ENCODE measurements at regions not wholly inside any gene's neighbourhood (a gene's known extent, or its start where the extent isn't known, plus 50 kb on each side); places are given as distances from the start of the nearest gene placed in this dataset.

DNA sequence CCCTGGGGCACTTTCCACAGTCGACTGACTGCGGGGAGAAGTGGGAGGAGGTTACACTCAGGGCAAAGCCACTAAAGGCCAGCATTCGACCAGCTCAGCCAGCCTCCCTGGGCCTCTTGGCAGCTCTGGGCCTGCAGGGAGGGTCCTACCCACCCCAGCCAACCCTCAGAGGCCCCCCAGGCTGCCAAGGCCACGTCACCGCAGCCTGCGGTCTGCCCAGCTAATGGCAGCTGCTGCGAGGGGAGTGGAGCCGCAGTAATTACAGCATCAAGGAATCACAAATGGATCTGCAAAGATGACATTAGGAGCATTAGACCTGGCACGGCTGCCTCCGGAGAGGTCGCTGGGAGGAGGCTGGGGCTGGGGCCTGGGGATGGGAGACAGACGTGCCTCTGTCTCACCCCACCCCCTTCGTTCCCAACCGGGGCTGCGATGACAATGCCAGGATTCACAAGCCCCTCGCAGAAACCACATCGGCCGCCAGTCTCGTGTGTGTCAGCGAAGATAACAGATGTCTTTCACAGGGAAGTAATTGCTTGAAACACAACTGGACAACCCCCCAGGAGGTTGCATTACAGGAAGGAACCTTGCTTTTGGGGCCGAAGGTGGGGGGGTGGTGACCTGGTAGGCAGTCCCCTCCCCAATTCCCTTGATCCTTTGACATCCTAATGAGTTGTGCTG lies 367.6 kb downstream of the BCOR start:
- DNase-seq = no peak
- Histone ChIP-seq H3K4me1 (peaks cover 4% of the 10 kb centered on the region), H3K4me3 (no peak overlapping the region), H3K36me3 (no peaks in the 10 kb centered on the region), H3K9me3 (no peaks in the 10 kb centered on the region), H3K27ac (no peak overlapping the region), H3K27me3 (ENCODE audit: low read depth) (no peaks in the 10 kb centered on the region)
- intact Hi-C loops (cut with DNase I) = no loop called here
- ATAC-seq = no peak
- TF ChIP-seq, protein P1, sequence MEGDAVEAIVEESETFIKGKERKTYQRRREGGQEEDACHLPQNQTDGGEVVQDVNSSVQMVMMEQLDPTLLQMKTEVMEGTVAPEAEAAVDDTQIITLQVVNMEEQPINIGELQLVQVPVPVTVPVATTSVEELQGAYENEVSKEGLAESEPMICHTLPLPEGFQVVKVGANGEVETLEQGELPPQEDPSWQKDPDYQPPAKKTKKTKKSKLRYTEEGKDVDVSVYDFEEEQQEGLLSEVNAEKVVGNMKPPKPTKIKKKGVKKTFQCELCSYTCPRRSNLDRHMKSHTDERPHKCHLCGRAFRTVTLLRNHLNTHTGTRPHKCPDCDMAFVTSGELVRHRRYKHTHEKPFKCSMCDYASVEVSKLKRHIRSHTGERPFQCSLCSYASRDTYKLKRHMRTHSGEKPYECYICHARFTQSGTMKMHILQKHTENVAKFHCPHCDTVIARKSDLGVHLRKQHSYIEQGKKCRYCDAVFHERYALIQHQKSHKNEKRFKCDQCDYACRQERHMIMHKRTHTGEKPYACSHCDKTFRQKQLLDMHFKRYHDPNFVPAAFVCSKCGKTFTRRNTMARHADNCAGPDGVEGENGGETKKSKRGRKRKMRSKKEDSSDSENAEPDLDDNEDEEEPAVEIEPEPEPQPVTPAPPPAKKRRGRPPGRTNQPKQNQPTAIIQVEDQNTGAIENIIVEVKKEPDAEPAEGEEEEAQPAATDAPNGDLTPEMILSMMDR (IDR thresholded peaks at IDR 0.05) = no peak

DNA sequence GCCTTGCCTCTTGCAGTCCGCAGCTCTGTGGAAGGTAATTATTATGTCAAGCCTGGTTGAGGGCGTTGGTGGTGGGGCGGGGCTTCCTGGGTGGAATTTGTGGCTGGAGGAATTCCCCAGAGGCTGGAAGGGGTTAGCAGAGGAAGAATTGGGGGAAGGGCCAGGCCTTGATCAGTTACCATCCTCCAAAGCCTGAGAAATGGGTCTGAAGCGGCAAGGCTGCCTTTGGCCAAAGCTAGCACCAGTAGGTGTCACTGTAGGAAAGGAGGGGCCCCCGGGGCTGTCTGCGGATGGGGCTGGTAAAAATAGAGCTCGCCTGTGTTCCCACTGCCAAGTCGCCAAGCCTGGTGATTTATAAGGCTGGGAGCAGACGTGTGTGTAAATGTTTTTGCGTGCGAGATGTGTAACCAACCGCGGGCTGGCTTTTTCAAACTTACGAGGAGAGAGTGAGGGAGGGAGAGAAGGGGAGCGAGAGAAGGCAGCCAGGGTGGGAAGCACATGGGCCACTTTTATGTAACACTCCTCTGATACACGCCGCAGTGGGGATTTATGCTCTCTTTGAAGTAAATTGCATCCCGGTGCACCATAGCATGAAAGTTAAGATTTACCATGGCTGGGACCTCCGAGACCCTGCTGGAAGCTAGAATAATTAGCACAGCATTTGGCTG lies 367.0 kb downstream of the BCOR start:
- TF ChIP-seq, protein P1 (IDR thresholded peaks at IDR 0.05) = peak; percentile 51
- Histone ChIP-seq H3K27ac (no peak overlapping the region), H3K36me3 (no peaks in the 10 kb centered on the region), H3K9me3 (no peaks in the 10 kb centered on the region), H3K4me3 (no peak overlapping the region), H3K4me1 (peaks cover 8% of the 10 kb centered on the region), H3K27me3 (ENCODE audit: low read depth) (no peaks in the 10 kb centered on the region)
- intact Hi-C loops (cut with DNase I) = no loop called here
- DNase-seq (peak; percentile 55), ATAC-seq (peak; percentile 62 to 78)

DNA sequence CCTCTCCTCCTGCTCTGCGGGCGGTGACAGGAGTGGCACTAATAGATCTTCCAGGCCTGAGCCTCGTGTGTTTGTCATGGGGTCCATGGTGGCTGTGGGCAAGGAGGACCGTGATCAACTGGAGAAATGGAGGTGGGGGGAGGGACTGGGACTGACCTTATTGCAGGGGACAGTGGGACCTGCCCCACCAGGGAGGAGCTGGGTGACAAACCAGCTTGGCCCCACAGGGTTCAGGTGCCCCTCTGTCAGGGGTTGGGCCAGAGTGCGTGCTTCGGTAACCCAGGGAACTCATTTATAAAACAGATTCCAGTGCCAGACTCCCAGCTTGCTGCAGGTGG lies 366.5 kb downstream of the BCOR start:
- intact Hi-C loops (cut with DNase I) = no loop called here
- no peak overlapping the region for H3K4me3 ChIP-seq
- H3K9me3 ChIP-seq = no peaks in the 10 kb centered on the region

DNA sequence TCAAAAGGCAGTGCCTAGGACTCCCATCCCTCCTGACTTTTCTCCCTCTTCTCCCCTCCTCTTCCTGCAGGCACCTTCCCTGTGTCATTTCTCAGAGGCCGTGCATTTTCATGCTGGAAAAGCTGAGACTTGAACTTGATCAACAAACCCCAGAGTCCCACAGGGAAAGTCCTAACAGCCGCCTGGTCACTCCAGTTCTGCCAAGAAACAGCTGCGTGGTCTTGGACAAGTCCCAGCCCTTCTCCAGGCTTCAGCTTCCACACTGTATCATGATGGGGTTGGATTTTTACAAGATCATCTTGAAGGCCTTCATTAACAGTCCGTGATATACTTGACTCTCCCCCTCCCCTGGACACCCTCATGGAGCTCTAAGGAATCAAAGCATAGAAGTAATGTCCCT lies 366.0 kb downstream of the BCOR start:
- TF ChIP-seq, protein P1 (IDR thresholded peaks at IDR 0.05) = no peak
- Histone ChIP-seq H3K4me3 (no peak overlapping the region), H3K27me3 (ENCODE audit: low read depth) (no peaks in the 10 kb centered on the region), H3K27ac (no peak overlapping the region), H3K4me1 (peaks cover 17% of the 10 kb centered on the region), H3K9me3 (no peaks in the 10 kb centered on the region), H3K36me3 (no peaks in the 10 kb centered on the region)
- ATAC-seq (no peak), DNase-seq (no peak)
- intact Hi-C loops (cut with DNase I) = no loop called here

More for the DNA sequence above, 366.5 kb downstream of the BCOR start:
- no peaks in the 10 kb centered on the region for H3K36me3 ChIP-seq
- H3K27ac ChIP-seq = no peak overlapping the region
- DNase-seq (no peak), ATAC-seq (no peak)
- TF ChIP-seq, protein P1 (IDR thresholded peaks at IDR 0.05) = no peak
- H3K4me1 ChIP-seq = peaks cover 13% of the 10 kb centered on the region
- H3K27me3 ChIP-seq (ENCODE audit: low read depth) = no peaks in the 10 kb centered on the region

DNA sequence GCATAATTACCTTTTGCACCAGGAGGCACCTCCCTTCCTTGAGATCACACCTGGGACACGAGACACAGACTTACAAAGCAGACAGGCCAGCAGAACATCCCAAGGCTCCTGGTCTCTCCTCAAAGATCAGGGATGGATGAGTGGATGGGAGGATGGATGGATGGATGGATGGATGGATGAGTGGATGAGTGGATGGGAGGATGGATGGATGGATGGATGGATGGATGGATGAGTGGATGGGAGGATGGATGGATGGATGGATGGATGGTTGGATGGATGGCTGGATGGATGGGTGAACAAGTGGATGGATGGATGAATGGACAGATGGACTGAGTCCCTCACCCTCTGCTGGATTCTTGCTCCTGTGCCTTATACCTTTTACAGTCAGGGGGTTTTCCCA lies 364.0 kb downstream of the BCOR start:
- DNase-seq (no peak), ATAC-seq (no peak)
- Histone ChIP-seq H3K4me3 (no peak overlapping the region), H3K4me1 (peaks cover 18% of the 10 kb centered on the region), H3K9me3 (no peaks in the 10 kb centered on the region), H3K27me3 (ENCODE audit: low read depth) (no peaks in the 10 kb centered on the region), H3K36me3 (no peaks in the 10 kb centered on the region), H3K27ac (no peak overlapping the region)
- intact Hi-C loops (cut with DNase I) = no loop called here
- TF ChIP-seq, protein P1 (IDR thresholded peaks at IDR 0.05) = no peak

Data from lower lobe of right lung (tissue), 2 donors.